B cell (primary cell): ENCODE measurements at regions not wholly inside any gene's neighbourhood (a gene's known extent, or its start where the extent isn't known, plus 50 kb on each side); places are given as distances from the start of the nearest gene placed in this dataset.

Experiments
- ATAC-seq: fragments of 200-7000 bp; cut with Tn5 transposase; one replicate; pipeline ENCODE4 v1.10.0; 2021; ENCODE audit warnings: low read depth, mild to moderate bottlenecking, moderate number of reproducible peaks, moderate library complexity
- CTCF ChIA-PET: fragments of 350-600 bp; sonication (Branson Sonifier 250); formaldehyde crosslinking; loops from one replicate; lab custom pipeline; 2021; ENCODE audit warnings: antibody characterized with exemption, inconsistent platforms; lab: Charles Lee
- POLR2A ChIA-PET: fragments of 350-600 bp; sonication (Branson Sonifier 250); formaldehyde crosslinking; loops from one replicate; lab custom pipeline; 2021; ENCODE audit warnings: antibody characterized with exemption; lab: Charles Lee
- DNase-seq: peaks from one replicate; pipeline ENCODE4 v3.0.0; 2013
- H2AFZ ChIP-seq: 2 replicates; pipeline ENCODE4 v1.6.1; 2012; ENCODE audit warnings: mild to moderate bottlenecking, low read depth, low read length; ENCODE audit not compliant: insufficient read depth, poor library complexity, severe bottlenecking
- H3K27ac ChIP-seq, 2 donors: 1 replicate in 1 of 2; 2 replicates in 1 of 2; pipeline ENCODE4 v1.5.1; 2012 to 2013; ENCODE audit warnings: low read length in 2 of 2, mild to moderate bottlenecking in 2 of 2, moderate library complexity in 1 of 2
- H3K27me3 ChIP-seq, 4 experiments: fragments of 200-600 bp in 1 of 4; sonication (generic) in 1 of 4; replicated peaks in 1 of 4; 1 replicate in 2 of 4; 2 replicates in 2 of 4; pipeline versions ENCODE4 v1.6.1 to v1.7.0; 2013 to 2016; ENCODE audit warnings: low read length in 3 of 4, mild to moderate bottlenecking in 2 of 4, mixed read lengths in 1 of 4, moderate library complexity in 1 of 4; ENCODE audit not compliant: insufficient read depth in 4 of 4, control insufficient read depth in 3 of 4; ENCODE audit errors: control extremely low read depth in 1 of 4
- H3K36me3 ChIP-seq, 2 experiments: replicated peaks in 1 of 2; 1 replicate in 1 of 2; 2 replicates in 1 of 2; pipeline versions ENCODE4 v1.6.1 to v1.7.1; 2013; ENCODE audit warnings: low read length in 1 of 2; ENCODE audit not compliant: insufficient read depth in 2 of 2, control insufficient read depth in 1 of 2; ENCODE audit errors: control extremely low read depth in 1 of 2, extremely low read depth in 1 of 2
- H3K4me1 ChIP-seq, 2 donors: fragments of 200-600 bp in 1 of 2; sonication (generic) in 1 of 2; 1 replicate in 1 of 2; 2 replicates in 1 of 2; pipeline versions ENCODE4 v1.5.1 to v1.6.1; 2013 to 2017; ENCODE audit warnings: low read length in 2 of 2; ENCODE audit not compliant: control insufficient read depth in 2 of 2, insufficient read depth in 2 of 2
- H3K4me2 ChIP-seq: replicated peaks from 2 replicates; pipeline ENCODE3; 2012; ENCODE audit warnings: mild to moderate bottlenecking, low read depth, low read length; ENCODE audit not compliant: poor library complexity, severe bottlenecking
- H3K4me3 ChIP-seq, 5 experiments: fragments of 200-600 bp in 1 of 5; sonication (generic) in 1 of 5; 1 replicate in 3 of 5; 2 replicates in 2 of 5; pipeline versions ENCODE4 v1.5.1 to v1.7.0; 2011 to 2016; ENCODE audit warnings: low read length in 4 of 5, mild to moderate bottlenecking in 4 of 5, low read depth in 2 of 5, control low read depth in 1 of 5, moderate library complexity in 1 of 5; ENCODE audit not compliant: insufficient read depth in 1 of 5; ENCODE audit errors: control extremely low read depth in 1 of 5, extremely low read depth in 1 of 5
- H3K79me2 ChIP-seq: fragments of 200-600 bp; sonication (generic); one replicate; pipeline ENCODE4 v1.6.0; 2016; ENCODE audit warnings: low read length; ENCODE audit not compliant: control insufficient read depth, insufficient read depth
- H3K9ac ChIP-seq: fragments of 200-600 bp; sonication (generic); 2 replicates; pipeline ENCODE4 v1.6.1; 2017; ENCODE audit warnings: mild to moderate bottlenecking, low read length, moderate library complexity
- H3K9me3 ChIP-seq, 3 donors: one replicate each; pipeline versions ENCODE4 v1.6.1 to v1.7.1; 2013; ENCODE audit warnings: low read length in 2 of 3; ENCODE audit not compliant: control insufficient read depth in 2 of 3, insufficient read depth in 1 of 3; ENCODE audit errors: control extremely low read depth in 1 of 3
- H4K20me1 ChIP-seq: 2 replicates; pipeline ENCODE4 v1.6.0; 2012; ENCODE audit warnings: mild to moderate bottlenecking, low read length; ENCODE audit not compliant: insufficient read depth, control insufficient read depth, poor library complexity, severe bottlenecking
- H3K27ac Mint-ChIP-seq: one replicate; pipeline ENCODE4 v1.8.0; 2021; ENCODE audit warnings: mixed read lengths
- H3K27me3 Mint-ChIP-seq: one replicate; pipeline ENCODE4 v1.8.0; 2021; ENCODE audit warnings: mixed read lengths
- H3K4me1 Mint-ChIP-seq: one replicate; pipeline ENCODE4 v1.8.0; 2021; ENCODE audit warnings: mixed read lengths
- H3K4me3 Mint-ChIP-seq: one replicate; pipeline ENCODE4 v1.8.0; 2021; ENCODE audit warnings: mixed read lengths
- H3K9me3 Mint-ChIP-seq: one replicate; pipeline ENCODE4 v1.8.0; 2022; ENCODE audit warnings: mixed read lengths; ENCODE audit not compliant: insufficient read depth
- EZH2 ChIP-seq: IDR thresholded peaks from 2 replicates; pipeline ENCODE4 v1.6.1; 2012; ENCODE audit warnings: borderline replicate concordance, low read depth, mild to moderate bottlenecking, moderate library complexity, low read length; ENCODE audit not compliant: insufficient read depth, poor library complexity, severe bottlenecking
- WGBS: methylation state at CpG from one replicate; pipeline ENCODE4 v1.1.5; 2013; ENCODE audit warnings: missing lambda C conversion rate; ENCODE audit not compliant: insufficient coverage; 5-methylcytosine and 5-hydroxymethylcytosine counted together
- intact Hi-C: fragments of 100-400 bp; cut with micrococcal nuclease; formaldehyde crosslinking; loops from one replicate; pipeline ENCODE4 v1.10.0; 2022
- TF ChIP-seq, protein P1 (sequence below): fragments of 200-600 bp; IDR thresholded peaks from one replicate; pipeline ENCODE4 v1.8.0; 2022; ENCODE audit warnings: antibody characterized with exemption, mild to moderate bottlenecking

DNA sequence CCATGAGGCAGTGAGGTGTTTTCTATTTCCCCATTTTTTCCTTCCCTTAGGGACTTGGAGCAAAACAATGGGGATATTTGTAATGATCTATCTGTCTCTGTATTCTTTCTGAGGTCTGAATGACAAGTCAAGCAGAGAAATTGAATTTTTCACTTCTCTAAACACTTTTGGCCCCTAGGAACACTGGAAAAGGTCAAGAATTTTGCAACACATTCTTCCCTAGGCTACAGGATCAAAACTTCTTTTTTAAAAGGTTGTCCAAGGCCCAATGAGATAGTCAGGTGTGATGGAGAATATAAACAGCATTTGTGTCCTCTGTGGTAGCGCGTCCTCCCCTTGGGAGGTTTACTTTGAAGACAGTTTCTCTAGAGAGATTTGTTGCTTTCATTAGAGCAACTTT is 620.5 kb downstream of the TLR4 start:
- Mint-ChIP-seq H3K27ac (no peak overlapping the region), H3K4me1 (no peaks in the 10 kb centered on the region), H3K9me3 (no peaks in the 10 kb centered on the region), H3K4me3 (no peak overlapping the region), H3K27me3 (no peaks in the 10 kb centered on the region)
- Histone ChIP-seq H3K27ac (no peak overlapping the region), H3K4me2 (no peak overlapping the region), H3K36me3 (no peaks in the 10 kb centered on the region), H4K20me1 (no peaks in the 10 kb centered on the region), H3K4me3 (no peak overlapping the region), H2AFZ (no peak overlapping the region), H3K79me2 (no peaks in the 10 kb centered on the region), H3K27me3 (no peaks in the 10 kb centered on the region), H3K9ac (no peak overlapping the region), H3K9me3 (no peaks in the 10 kb centered on the region), H3K4me1 (no peaks in the 10 kb centered on the region)
- ChIA-PET POLR2A (no interaction called here), CTCF (no interaction called here)
- intact Hi-C loops: no loop called here
- ATAC-seq (no peak), DNase-seq (no peak)
- TF ChIP-seq, protein P1, sequence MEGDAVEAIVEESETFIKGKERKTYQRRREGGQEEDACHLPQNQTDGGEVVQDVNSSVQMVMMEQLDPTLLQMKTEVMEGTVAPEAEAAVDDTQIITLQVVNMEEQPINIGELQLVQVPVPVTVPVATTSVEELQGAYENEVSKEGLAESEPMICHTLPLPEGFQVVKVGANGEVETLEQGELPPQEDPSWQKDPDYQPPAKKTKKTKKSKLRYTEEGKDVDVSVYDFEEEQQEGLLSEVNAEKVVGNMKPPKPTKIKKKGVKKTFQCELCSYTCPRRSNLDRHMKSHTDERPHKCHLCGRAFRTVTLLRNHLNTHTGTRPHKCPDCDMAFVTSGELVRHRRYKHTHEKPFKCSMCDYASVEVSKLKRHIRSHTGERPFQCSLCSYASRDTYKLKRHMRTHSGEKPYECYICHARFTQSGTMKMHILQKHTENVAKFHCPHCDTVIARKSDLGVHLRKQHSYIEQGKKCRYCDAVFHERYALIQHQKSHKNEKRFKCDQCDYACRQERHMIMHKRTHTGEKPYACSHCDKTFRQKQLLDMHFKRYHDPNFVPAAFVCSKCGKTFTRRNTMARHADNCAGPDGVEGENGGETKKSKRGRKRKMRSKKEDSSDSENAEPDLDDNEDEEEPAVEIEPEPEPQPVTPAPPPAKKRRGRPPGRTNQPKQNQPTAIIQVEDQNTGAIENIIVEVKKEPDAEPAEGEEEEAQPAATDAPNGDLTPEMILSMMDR: no peak
- TF ChIP-seq EZH2: no peak
- no CpG with 5 or more reads among the region's 2 CpGs for WGBS

DNA sequence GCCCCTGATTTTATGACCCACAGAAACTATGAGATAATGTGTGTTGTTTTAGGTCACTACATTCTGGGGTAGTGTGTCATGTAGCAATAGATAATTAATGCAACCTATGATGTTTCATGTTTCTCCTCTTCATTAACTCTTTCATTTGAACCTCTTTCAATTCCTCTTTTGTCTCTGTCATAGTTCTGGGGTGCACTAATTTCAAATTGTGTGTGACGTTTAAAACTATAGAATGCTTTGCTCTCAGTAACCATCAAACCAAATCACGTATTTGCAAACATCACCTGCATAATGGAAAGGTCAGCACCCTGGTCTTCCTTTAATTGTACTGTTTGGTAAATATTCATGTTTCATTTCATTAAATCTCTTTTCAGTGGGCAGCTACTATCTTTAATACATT is 621.6 kb downstream of the TLR4 start:
- intact Hi-C loops: no loop called here
- Histone ChIP-seq H3K79me2 (no peaks in the 10 kb centered on the region), H3K9me3 (no peaks in the 10 kb centered on the region), H3K9ac (no peak overlapping the region), H3K27ac (no peak overlapping the region), H3K27me3 (no peaks in the 10 kb centered on the region), H3K4me1 (no peaks in the 10 kb centered on the region), H3K36me3 (no peaks in the 10 kb centered on the region), H2AFZ (no peak overlapping the region), H3K4me3 (no peak overlapping the region), H4K20me1 (no peaks in the 10 kb centered on the region), H3K4me2 (no peak overlapping the region)
- no CpG with 5 or more reads among the region's 2 CpGs for WGBS
- no peaks in the 10 kb centered on the region for H3K9me3 Mint-ChIP-seq
- no peak overlapping the region for H3K27ac Mint-ChIP-seq
- no peaks in the 10 kb centered on the region for H3K4me1 Mint-ChIP-seq
- H3K27me3 Mint-ChIP-seq: no peaks in the 10 kb centered on the region
- CTCF ChIA-PET: no interaction called here
- no peak for TF ChIP-seq EZH2
- TF ChIP-seq, protein P1: no peak
- ATAC-seq (no peak), DNase-seq (no peak)
- no peak overlapping the region for H3K4me3 Mint-ChIP-seq
- POLR2A ChIA-PET: no interaction called here
